Type B pancreatic cell (in vitro differentiated cells): ENCODE measurements at regions not wholly inside any gene's neighbourhood (a gene's known extent, or its start where the extent isn't known, plus 50 kb on each side); places are given as distances from the start of the nearest gene placed in this dataset.
A peak's percentile ranks its signal among the peaks of the same experiment; 100 is the strongest.

Experiments used
- DNase-seq: peaks from one replicate; pipeline ENCODE4 v3.0.0; 2021; ENCODE audit warnings: mixed read lengths; ENCODE audit not compliant: unreplicated experiment; ENCODE audit errors: extremely low spot score
- H3K27ac Mint-ChIP-seq: 2 replicates; pipeline ENCODE4 v1.8.0; 2021; ENCODE audit warnings: mild to moderate bottlenecking, mixed read lengths
- H3K27me3 Mint-ChIP-seq: 2 replicates; pipeline ENCODE4 v1.8.0; 2021; ENCODE audit warnings: mixed read lengths
- H3K36me3 Mint-ChIP-seq: 2 replicates; pipeline ENCODE4 v1.8.0; 2021; ENCODE audit warnings: mixed read lengths
- H3K4me1 Mint-ChIP-seq: one replicate; pipeline ENCODE4 v1.8.0; 2021; ENCODE audit warnings: mixed read lengths; ENCODE audit not compliant: unreplicated experiment
- H3K4me3 Mint-ChIP-seq: 2 replicates; pipeline ENCODE4 v1.8.0; 2021; ENCODE audit warnings: mild to moderate bottlenecking, mixed read lengths
- H3K9me3 Mint-ChIP-seq: 2 replicates; pipeline ENCODE4 v1.8.0; 2021; ENCODE audit warnings: mixed read lengths
- TF ChIP-seq, protein P1 (sequence below): fragments of 200-600 bp; sonication (generic); conservative IDR thresholded peaks from 2 replicates; pipeline ENCODE4 v1.5.0; 2021; ENCODE audit warnings: antibody characterized with exemption, mild to moderate bottlenecking

DNA sequence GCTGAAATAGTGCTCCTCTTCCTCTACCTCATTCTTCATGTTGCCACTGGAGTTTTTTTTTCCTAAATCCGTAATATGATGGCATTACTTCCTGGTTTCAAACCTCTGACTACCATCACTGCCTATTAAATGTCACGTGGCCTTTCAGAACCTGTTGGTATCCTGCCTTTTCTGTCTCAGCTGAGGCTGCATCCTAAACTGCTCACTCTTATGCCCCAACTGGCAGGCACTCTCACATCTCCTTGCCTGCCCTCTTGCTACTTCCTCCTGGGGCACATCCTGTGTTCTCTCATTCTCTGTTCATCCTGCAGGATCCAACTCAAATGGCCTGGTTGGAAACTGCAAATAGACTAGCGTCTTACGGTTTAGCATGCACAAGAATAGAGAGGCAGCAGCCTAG lies 468.1 kb upstream of the FANCL start:
- Mint-ChIP-seq H3K4me3 (no peak overlapping the region), H3K27ac (no peak overlapping the region), H3K36me3 (no peaks in the 10 kb centered on the region), H3K27me3 (no peaks in the 10 kb centered on the region), H3K9me3 (no peaks in the 10 kb centered on the region), H3K4me1 (peaks cover 3% of the 10 kb centered on the region)
- TF ChIP-seq, protein P1, sequence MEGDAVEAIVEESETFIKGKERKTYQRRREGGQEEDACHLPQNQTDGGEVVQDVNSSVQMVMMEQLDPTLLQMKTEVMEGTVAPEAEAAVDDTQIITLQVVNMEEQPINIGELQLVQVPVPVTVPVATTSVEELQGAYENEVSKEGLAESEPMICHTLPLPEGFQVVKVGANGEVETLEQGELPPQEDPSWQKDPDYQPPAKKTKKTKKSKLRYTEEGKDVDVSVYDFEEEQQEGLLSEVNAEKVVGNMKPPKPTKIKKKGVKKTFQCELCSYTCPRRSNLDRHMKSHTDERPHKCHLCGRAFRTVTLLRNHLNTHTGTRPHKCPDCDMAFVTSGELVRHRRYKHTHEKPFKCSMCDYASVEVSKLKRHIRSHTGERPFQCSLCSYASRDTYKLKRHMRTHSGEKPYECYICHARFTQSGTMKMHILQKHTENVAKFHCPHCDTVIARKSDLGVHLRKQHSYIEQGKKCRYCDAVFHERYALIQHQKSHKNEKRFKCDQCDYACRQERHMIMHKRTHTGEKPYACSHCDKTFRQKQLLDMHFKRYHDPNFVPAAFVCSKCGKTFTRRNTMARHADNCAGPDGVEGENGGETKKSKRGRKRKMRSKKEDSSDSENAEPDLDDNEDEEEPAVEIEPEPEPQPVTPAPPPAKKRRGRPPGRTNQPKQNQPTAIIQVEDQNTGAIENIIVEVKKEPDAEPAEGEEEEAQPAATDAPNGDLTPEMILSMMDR = no peak
- DNase-seq = no peak

DNA sequence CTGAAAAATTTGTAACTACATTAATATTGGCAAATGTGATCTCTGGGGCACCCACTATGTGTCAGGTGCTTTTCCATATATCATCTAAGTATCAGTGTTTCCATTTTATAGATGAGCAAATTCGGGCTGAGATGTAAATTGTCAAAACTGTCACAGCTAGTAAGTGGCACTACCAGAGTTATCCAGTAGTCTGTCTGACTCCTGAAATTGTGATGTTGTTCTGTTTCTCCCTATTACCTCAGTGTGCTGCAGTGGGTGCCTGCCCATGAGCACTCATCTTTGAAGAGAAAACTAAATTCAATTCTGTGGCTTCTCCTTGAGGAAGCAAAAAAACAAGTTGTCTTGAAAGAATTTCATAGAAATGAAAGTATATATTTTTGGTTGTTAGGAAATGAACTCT lies 467.4 kb upstream of the FANCL start:
- Mint-ChIP-seq H3K4me1 (peaks cover 3% of the 10 kb centered on the region), H3K27ac (no peak overlapping the region)

DNA sequence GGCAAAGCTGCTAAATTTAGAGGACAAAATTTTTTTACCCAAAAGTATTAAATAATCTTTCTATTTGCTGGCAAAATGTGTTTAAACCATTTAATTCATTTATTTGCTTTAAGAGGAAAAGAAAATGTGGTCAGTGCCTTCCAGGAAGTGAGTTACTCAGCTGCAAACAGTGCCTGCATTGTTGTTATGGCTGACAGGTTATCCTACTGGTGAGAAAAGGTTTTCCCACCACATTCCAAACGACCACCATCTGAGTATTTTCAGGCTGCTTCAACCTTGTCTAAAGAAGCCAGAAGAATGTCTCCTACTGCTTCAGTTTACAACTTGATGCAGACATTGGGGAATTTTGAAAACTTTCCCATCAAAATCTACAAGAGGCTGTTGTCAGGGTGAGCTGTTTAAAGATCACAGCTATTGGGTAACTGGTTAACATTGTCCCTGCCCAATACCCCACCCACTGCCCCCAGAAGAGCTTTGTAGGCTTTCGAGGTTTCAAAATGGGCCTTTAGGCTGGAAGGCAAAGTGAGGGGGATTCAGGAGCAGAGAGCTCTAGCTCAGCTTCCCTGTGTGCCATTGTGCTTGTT lies 461.3 kb upstream of the FANCL start:
- H3K27ac Mint-ChIP-seq = no peak overlapping the region
- H3K9me3 Mint-ChIP-seq = no peaks in the 10 kb centered on the region
- DNase-seq = no peak
- no peaks in the 10 kb centered on the region for H3K36me3 Mint-ChIP-seq
- TF ChIP-seq, protein P1 = peak; percentile 38
- H3K27me3 Mint-ChIP-seq = no peaks in the 10 kb centered on the region
- H3K4me3 Mint-ChIP-seq = no peak overlapping the region
- no peaks in the 10 kb centered on the region for H3K4me1 Mint-ChIP-seq

More for the DNA sequence above, 467.4 kb upstream of the FANCL start:
- H3K27me3 Mint-ChIP-seq = no peaks in the 10 kb centered on the region
- H3K9me3 Mint-ChIP-seq = no peaks in the 10 kb centered on the region
- no peak for DNase-seq
- no peak overlapping the region for H3K4me3 Mint-ChIP-seq
- TF ChIP-seq, protein P1 = peak; percentile 53
- no peaks in the 10 kb centered on the region for H3K36me3 Mint-ChIP-seq

DNA sequence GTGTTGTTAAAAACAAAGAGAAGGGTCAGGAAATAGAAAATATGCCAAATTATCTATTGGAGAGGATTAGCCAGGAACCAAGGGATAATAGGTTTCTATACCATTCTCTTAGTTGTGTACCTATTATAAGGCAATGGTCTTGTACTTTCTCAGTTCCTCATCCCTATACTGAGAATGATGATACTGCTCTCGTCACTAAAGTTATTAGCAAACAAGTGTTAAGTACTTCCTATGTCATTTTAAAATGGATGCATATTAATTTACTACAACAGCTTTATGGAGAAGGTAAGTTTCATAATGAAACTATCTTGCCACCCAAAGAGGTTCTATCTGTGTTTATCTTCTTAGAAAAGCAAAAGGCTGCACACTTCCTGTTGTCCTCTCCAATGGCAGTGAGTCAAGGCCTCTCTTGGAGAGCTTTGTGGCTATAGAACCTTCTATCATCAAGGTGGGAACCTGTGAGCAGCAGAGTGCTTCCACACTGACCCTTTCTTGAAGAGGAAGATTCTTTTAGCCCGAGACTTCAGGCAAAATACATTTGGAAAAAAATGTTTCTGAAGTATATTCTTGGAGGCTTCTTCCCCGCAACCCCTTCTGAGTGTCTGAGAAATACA lies 460.7 kb upstream of the FANCL start:
- H3K27me3 Mint-ChIP-seq = no peaks in the 10 kb centered on the region
- no peak overlapping the region for H3K4me3 Mint-ChIP-seq
- no peaks in the 10 kb centered on the region for H3K36me3 Mint-ChIP-seq
- TF ChIP-seq, protein P1 = no peak
- H3K4me1 Mint-ChIP-seq = no peaks in the 10 kb centered on the region
- no peak overlapping the region for H3K27ac Mint-ChIP-seq
- DNase-seq = no peak
- H3K9me3 Mint-ChIP-seq = no peaks in the 10 kb centered on the region

DNA sequence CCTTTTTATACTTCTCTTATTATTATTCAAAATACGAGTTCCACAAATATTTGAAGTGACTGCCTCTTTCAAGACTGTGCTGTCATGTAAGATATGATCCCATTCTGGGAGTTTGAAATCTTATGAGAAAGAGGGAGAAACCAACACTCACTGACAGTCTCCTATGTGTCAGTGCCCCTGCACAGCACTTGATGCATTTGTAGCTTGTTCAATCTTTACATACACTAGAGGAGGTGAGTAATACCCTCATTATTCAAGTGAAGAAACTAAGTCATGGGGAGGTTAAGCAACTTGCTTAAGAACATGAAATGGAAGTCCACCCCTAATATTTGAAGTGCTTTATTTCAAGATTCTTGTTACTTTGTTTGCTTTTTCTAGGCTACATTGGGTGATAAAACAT lies 459.5 kb upstream of the FANCL start:
- TF ChIP-seq, protein P1 = no peak
- H3K27me3 Mint-ChIP-seq = no peaks in the 10 kb centered on the region

More for the DNA sequence above, 459.5 kb upstream of the FANCL start:
- DNase-seq = no peak
- no peaks in the 10 kb centered on the region for H3K36me3 Mint-ChIP-seq
- H3K4me1 Mint-ChIP-seq = no peaks in the 10 kb centered on the region
- no peak overlapping the region for H3K27ac Mint-ChIP-seq
- H3K9me3 Mint-ChIP-seq = no peaks in the 10 kb centered on the region
- no peak overlapping the region for H3K4me3 Mint-ChIP-seq
